Smooth muscle cell (in vitro differentiated cells): ENCODE measurements at regions not wholly inside any gene's neighbourhood (a gene's known extent, or its start where the extent isn't known, plus 50 kb on each side); places are given as distances from the start of the nearest gene placed in this dataset.

Experiments used
- DNase-seq: peaks from one replicate; lab custom pipeline; 2025; ENCODE audit not compliant: unreplicated experiment; lab: John Stamatoyannopoulos, UW
- H2AFZ ChIP-seq: fragments of 200-600 bp; sonication (generic); 2 replicates; pipeline ENCODE4 v1.6.0; 2016; ENCODE audit warnings: antibody characterized with exemption, low read depth, mild to moderate bottlenecking
- H3F3A ChIP-seq: fragments of 200-600 bp; sonication (generic); 2 replicates; pipeline ENCODE4 v1.6.0; 2017; ENCODE audit warnings: antibody characterized with exemption, low read depth
- H3K27ac ChIP-seq: fragments of 200-600 bp; sonication (generic); 2 replicates; pipeline ENCODE4 v1.5.1; 2016; ENCODE audit warnings: low read depth, mild to moderate bottlenecking
- H3K27me3 ChIP-seq: fragments of 200-600 bp; sonication (generic); 2 replicates; pipeline ENCODE4 v1.6.1; 2016; ENCODE audit warnings: low read depth, mild to moderate bottlenecking
- H3K36me3 ChIP-seq: fragments of 200-600 bp; sonication (generic); 2 replicates; pipeline ENCODE4 v1.5.1; 2016; ENCODE audit warnings: low read depth
- H3K4me1 ChIP-seq: fragments of 200-600 bp; sonication (generic); 2 replicates; pipeline ENCODE4 v1.5.1; 2016; ENCODE audit warnings: low read depth
- H3K4me2 ChIP-seq: fragments of 200-600 bp; sonication (generic); 2 replicates; pipeline ENCODE4 v1.6.0; 2016; ENCODE audit warnings: mild to moderate bottlenecking
- H3K4me3 ChIP-seq: fragments of 200-600 bp; sonication (generic); 2 replicates; pipeline ENCODE4 v1.5.1; 2016; ENCODE audit warnings: mild to moderate bottlenecking
- H3K79me2 ChIP-seq: fragments of 200-600 bp; sonication (generic); 2 replicates; pipeline ENCODE4 v1.6.0; 2016; ENCODE audit warnings: low read depth, mild to moderate bottlenecking
- H3K9ac ChIP-seq: fragments of 200-600 bp; sonication (generic); 2 replicates; pipeline ENCODE4 v1.6.0; 2016; ENCODE audit warnings: low read depth
- H3K9me3 ChIP-seq: fragments of 200-600 bp; sonication (generic); replicated peaks from 2 replicates; pipeline ENCODE4 v1.5.1; 2016; ENCODE audit warnings: low read depth
- H4K20me1 ChIP-seq: fragments of 200-600 bp; sonication (generic); 2 replicates; pipeline ENCODE4 v1.6.0; 2016; ENCODE audit warnings: low read depth
- CTCF ChIP-seq: fragments of 200-600 bp; sonication (generic); IDR thresholded peaks from 2 replicates; pipeline ENCODE4 v1.5.1; 2017; ENCODE audit warnings: borderline replicate concordance, mild to moderate bottlenecking, antibody characterized with exemption; ENCODE audit not compliant: insufficient read depth, poor library complexity, severe bottlenecking
- WGBS: methylation state at CpG from one replicate; pipeline ENCODE4 v1.1.7; 2016; ENCODE audit warnings: low lambda C conversion rate; 5-methylcytosine and 5-hydroxymethylcytosine counted together

DNA sequence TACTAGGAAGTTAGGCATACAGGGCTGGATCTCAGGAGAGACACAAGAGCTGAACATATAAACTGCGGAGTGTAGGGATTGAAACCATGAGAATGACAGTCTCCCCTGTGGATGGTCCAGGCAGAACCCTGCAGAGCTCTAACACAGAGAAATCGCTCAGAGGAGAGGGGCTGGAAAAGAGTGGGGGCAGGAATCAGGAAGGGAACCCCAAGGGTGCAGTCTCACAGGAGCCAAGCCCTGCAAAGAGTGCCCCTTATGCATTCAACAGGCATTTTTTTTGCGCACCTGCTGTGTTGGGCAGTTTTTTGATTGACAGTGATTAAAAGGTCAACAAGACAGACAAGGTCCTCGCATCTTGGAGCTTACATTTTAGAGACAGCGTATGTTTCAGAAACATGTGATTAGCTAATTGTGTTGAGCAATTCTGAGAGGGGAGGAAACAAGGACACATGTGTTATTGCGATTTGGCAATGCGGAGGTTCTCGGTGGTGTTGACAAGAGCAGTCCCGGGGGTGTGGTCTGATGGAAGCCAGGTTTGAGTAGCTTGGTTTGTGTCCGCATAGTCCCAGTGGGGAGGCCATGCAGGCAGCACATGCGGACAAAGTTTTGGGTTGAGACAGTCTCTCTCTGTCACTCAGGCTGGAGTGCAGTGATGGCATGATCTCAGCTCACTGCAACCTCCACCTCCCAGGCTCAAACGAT lies 182.6 kb upstream of the IRS2 start:
- H3K9ac ChIP-seq, result no peak overlapping the region
- H3K27me3 ChIP-seq, result no peaks in the 10 kb centered on the region
- no peak overlapping the region for H2AFZ ChIP-seq
- no peaks in the 10 kb centered on the region for H4K20me1 ChIP-seq
- DNase-seq, result no peak
- H3K9me3 ChIP-seq, result peaks cover 4% of the 10 kb centered on the region
- WGBS, result 88% methylated on average over 12 of the region's 12 CpGs
- no peak for TF ChIP-seq CTCF
- no peak overlapping the region for H3K4me3 ChIP-seq
- H3K27ac ChIP-seq, result no peak overlapping the region
- no peaks in the 10 kb centered on the region for H3K4me1 ChIP-seq
- H3K79me2 ChIP-seq, result no peaks in the 10 kb centered on the region
- H3F3A ChIP-seq, result no peaks in the 10 kb centered on the region
- H3K36me3 ChIP-seq, result no peaks in the 10 kb centered on the region
- no peak overlapping the region for H3K4me2 ChIP-seq

DNA sequence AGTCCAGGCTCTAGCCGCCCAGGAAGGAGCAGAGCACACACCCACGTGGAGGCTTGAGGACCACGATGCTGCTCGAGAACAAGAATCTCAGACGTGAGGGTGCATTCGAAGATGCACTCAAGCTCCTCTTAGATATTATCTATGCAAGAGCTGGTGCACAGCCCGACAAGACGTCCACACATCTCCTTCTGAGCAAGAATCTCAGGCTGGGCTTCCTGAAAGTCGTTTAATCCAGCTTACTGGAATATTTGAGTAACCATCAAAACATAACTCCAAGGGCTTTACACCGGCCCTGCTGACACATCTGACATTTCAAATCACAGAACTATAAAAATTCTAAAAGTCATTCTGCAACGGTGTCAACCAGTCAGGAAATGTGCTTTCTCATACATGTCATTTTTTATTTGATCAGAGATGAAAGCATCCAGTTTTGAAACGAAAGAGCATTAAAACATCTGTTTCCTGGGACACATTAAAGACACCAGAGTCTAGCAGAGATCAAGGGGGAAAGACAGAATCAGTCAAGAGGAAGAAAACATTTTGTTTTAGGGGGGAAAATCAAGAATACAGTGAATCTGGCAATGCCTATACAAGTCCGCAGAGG lies 177.7 kb upstream of the IRS2 start:
- no peak for DNase-seq
- Histone ChIP-seq H3K79me2 (no peaks in the 10 kb centered on the region), H4K20me1 (no peaks in the 10 kb centered on the region), H3K27me3 (no peaks in the 10 kb centered on the region), H3F3A (no peaks in the 10 kb centered on the region), H3K9me3 (no peaks in the 10 kb centered on the region), H3K4me2 (peak overlapping the region; percentile 40), H3K4me1 (no peaks in the 10 kb centered on the region), H3K4me3 (no peak overlapping the region), H3K36me3 (no peaks in the 10 kb centered on the region), H2AFZ (no peak overlapping the region), H3K9ac (no peak overlapping the region), H3K27ac (no peak overlapping the region)
- WGBS, result 37% methylated on average over 13 of the region's 13 CpGs
- no peak for TF ChIP-seq CTCF

DNA sequence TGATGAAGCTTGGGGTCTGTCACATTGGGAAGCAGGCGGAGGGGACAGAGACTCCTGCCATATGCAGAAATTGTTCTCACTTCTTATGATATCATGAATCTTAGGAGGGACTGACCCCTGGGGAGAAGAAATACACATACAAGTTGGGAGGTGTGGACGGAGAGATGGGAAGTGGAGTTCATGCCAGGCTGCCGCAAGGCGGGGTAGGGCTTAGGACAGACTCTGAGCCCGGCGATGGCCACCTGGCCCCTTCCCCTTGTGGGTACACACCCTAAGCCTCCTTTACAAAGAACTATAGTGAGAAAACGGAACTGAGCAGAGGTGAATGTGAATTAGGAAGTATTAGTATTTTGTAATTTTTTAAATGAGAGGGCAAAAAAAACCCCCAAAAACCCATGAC lies 177.0 kb upstream of the IRS2 start:
- no peak for TF ChIP-seq CTCF
- 96% methylated on average over 7 of the region's 7 CpGs for WGBS

GRCh38 chr13:109959903-109960302 lies 173.5 kb upstream of the IRS2 start:
- WGBS, result 91% methylated on average over 1 of the region's 1 CpG
- Histone ChIP-seq H3K9ac (no peak overlapping the region), H3F3A (no peaks in the 10 kb centered on the region), H2AFZ (no peak overlapping the region), H3K79me2 (no peaks in the 10 kb centered on the region), H3K36me3 (no peaks in the 10 kb centered on the region), H3K27me3 (no peaks in the 10 kb centered on the region), H4K20me1 (no peaks in the 10 kb centered on the region), H3K4me2 (no peak overlapping the region), H3K27ac (no peak overlapping the region), H3K9me3 (no peaks in the 10 kb centered on the region), H3K4me3 (no peak overlapping the region), H3K4me1 (no peaks in the 10 kb centered on the region)
- no peak for DNase-seq
- TF ChIP-seq CTCF, result no peak

More for the DNA sequence above, 177.0 kb upstream of the IRS2 start:
- no peaks in the 10 kb centered on the region for H3K36me3 ChIP-seq
- no peak for DNase-seq
- H3K9ac ChIP-seq, result no peak overlapping the region
- no peak overlapping the region for H3K4me3 ChIP-seq
- no peaks in the 10 kb centered on the region for H3K9me3 ChIP-seq
- H3K79me2 ChIP-seq, result no peaks in the 10 kb centered on the region
- H3K27me3 ChIP-seq, result no peaks in the 10 kb centered on the region
- no peak overlapping the region for H3K4me2 ChIP-seq
- H3F3A ChIP-seq, result no peaks in the 10 kb centered on the region
- H4K20me1 ChIP-seq, result no peaks in the 10 kb centered on the region
- H2AFZ ChIP-seq, result peak overlapping the region; percentile 48
- no peak overlapping the region for H3K27ac ChIP-seq
- no peaks in the 10 kb centered on the region for H3K4me1 ChIP-seq
